GM12878 (cell line): ENCODE measurements at regions not wholly inside any gene's neighbourhood (a gene's known extent, or its start where the extent isn't known, plus 50 kb on each side); places are given as distances from the start of the nearest gene placed in this dataset.

Experiments
- CHD2 ChIP-seq: IDR thresholded peaks from 2 replicates; pipeline ENCODE4 v1.6.1; 2011; ENCODE audit warnings: low read depth, low read length, improper control_type of control experiment, borderline replicate concordance
- HDAC6 ChIP-seq: fragments of 200-600 bp; sonication (generic); IDR thresholded peaks from one replicate; pipeline ENCODE4 v1.8.0; 2017; ENCODE audit warnings: antibody characterized with exemption; ENCODE audit not compliant: unreplicated experiment
- NFIC ChIP-seq: IDR thresholded peaks from 2 replicates; pipeline ENCODE4 v1.6.1; 2012; ENCODE audit warnings: low read depth, mild to moderate bottlenecking, inconsistent platforms, low read length, moderate library complexity
- NR2C2 ChIP-seq: IDR thresholded peaks from 2 replicates; pipeline ENCODE4 v1.6.1; 2011; ENCODE audit warnings: borderline replicate concordance, low read depth; ENCODE audit not compliant: control insufficient read depth, insufficient read length
- PAX5 ChIP-seq: IDR thresholded peaks from 2 replicates; pipeline ENCODE4 v1.6.1; 2011; ENCODE audit warnings: low read depth, low read length, borderline replicate concordance
- POLR2AphosphoS5 ChIP-seq: IDR thresholded peaks from 2 replicates; pipeline ENCODE4 v1.6.1; 2011; ENCODE audit warnings: mild to moderate bottlenecking, low read length, inconsistent platforms
- SIX5 ChIP-seq: IDR thresholded peaks from 2 replicates; pipeline ENCODE4 v1.6.1; 2011; ENCODE audit warnings: mild to moderate bottlenecking, low read depth, low read length, moderate library complexity; ENCODE audit not compliant: severe bottlenecking
- TF ChIP-seq, protein P1 (sequence below), 3 experiments: IDR thresholded peaks in 2 of 3; conservative IDR thresholded peaks in 1 of 3; 2 replicates each; pipeline ENCODE4 v1.5.1; 2011; ENCODE audit warnings: low read depth in 3 of 3, low read length in 3 of 3, mild to moderate bottlenecking in 3 of 3, control low read depth in 2 of 3, moderate library complexity in 2 of 3, inconsistent platforms in 1 of 3, mixed read lengths in 1 of 3; ENCODE audit not compliant: control insufficient read depth in 2 of 3, insufficient read depth in 1 of 3; ENCODE audit errors: extremely low read depth in 1 of 3

DNA sequence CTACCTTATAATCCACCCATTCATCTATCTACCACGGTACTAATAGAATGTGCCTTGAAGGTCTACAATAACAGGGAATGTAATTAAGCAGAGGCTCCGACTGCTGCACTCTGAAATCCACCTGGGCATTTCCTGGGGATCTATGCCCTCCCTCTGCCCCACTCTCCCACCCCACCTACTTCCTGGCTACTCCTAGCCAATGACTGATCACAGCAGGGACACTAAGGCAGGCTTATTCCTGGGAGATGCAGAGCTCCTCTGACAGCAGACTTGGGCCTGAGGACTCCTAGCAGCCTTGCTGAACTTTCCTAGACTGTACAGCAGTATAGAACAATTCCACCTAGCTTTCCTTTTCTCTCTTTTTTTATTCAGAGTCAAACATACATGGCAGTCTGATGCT, 91.1 kb upstream of the DHRS4 start:
- no peak for TF ChIP-seq SIX5
- TF ChIP-seq, protein P1, sequence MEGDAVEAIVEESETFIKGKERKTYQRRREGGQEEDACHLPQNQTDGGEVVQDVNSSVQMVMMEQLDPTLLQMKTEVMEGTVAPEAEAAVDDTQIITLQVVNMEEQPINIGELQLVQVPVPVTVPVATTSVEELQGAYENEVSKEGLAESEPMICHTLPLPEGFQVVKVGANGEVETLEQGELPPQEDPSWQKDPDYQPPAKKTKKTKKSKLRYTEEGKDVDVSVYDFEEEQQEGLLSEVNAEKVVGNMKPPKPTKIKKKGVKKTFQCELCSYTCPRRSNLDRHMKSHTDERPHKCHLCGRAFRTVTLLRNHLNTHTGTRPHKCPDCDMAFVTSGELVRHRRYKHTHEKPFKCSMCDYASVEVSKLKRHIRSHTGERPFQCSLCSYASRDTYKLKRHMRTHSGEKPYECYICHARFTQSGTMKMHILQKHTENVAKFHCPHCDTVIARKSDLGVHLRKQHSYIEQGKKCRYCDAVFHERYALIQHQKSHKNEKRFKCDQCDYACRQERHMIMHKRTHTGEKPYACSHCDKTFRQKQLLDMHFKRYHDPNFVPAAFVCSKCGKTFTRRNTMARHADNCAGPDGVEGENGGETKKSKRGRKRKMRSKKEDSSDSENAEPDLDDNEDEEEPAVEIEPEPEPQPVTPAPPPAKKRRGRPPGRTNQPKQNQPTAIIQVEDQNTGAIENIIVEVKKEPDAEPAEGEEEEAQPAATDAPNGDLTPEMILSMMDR (IDR thresholded peaks at IDR 0.05 in 2 of 3, conservative IDR thresholded peaks at IDR 0.05 in 1 of 3; ENCODE audit: control insufficient read depth in 2 of 3, extremely low read depth in 1 of 3, insufficient read depth in 1 of 3, low read depth in 3 of 3, low read length in 3 of 3) = no peak
- TF ChIP-seq HDAC6 = no peak
- TF ChIP-seq PAX5 = no peak
- TF ChIP-seq POLR2AphosphoS5 = no peak
- no peak for TF ChIP-seq NR2C2
- TF ChIP-seq NFIC = no peak
- no peak for TF ChIP-seq CHD2
